Uterus (tissue), 3 donors: ENCODE measurements at regions not wholly inside any gene's neighbourhood (a gene's known extent, or its start where the extent isn't known, plus 50 kb on each side); places are given as distances from the start of the nearest gene placed in this dataset.

Experiments used
- DNase-seq, 2 donors: peaks; one replicate each; pipeline ENCODE4 v3.0.0-alpha.2; 2019 to 2020
- H3K27ac ChIP-seq, 2 donors: fragments of 200-600 bp; sonication (generic); 1 replicate in 1 of 2; 2 replicates in 1 of 2; pipeline ENCODE4 v1.5.1; 2016 to 2018
- H3K27me3 ChIP-seq, 2 donors: fragments of 200-600 bp; sonication (generic); one replicate each; pipeline ENCODE4 v1.5.1; 2018 to 2019; ENCODE audit warnings: control low read depth in 1 of 2
- H3K36me3 ChIP-seq, 2 donors: fragments of 200-600 bp; sonication (generic); one replicate each; pipeline ENCODE4 v1.5.1; 2019; ENCODE audit warnings: control low read depth in 1 of 2
- H3K4me1 ChIP-seq, 2 donors: fragments of 200-600 bp; sonication (generic); one replicate each; pipeline ENCODE4 v1.5.1; 2018 to 2019; ENCODE audit warnings: control low read depth in 1 of 2
- H3K4me3 ChIP-seq, 2 donors: fragments of 200-600 bp; sonication (generic); 1 replicate in 1 of 2; 2 replicates in 1 of 2; pipeline ENCODE4 v1.5.1; 2018 to 2019; ENCODE audit warnings: mild to moderate bottlenecking in 1 of 2
- H3K9me3 ChIP-seq, 2 donors: fragments of 200-600 bp; sonication (generic); one replicate each; pipeline ENCODE4 v1.5.1; 2019; ENCODE audit warnings: control low read depth in 1 of 2
- POLR2A ChIP-seq, 2 donors: fragments of 450-650 bp; IDR thresholded peaks; one replicate each; pipeline ENCODE4 v1.6.1; 2016; ENCODE audit warnings: antibody characterized with exemption in 2 of 2, mild to moderate bottlenecking in 1 of 2, moderate library complexity in 1 of 2
- intact Hi-C: fragments of 100-400 bp; cut with DNase I; formaldehyde crosslinking; loops from one replicate; pipeline ENCODE4 v1.15.1; 2023; ENCODE audit warnings: low total_unique reads
- TF ChIP-seq, protein P1 (sequence below), 4 experiments: fragments of 200-600 bp in 2 of 4; fragments of 450-650 bp in 2 of 4; sonication (generic) in 2 of 4; IDR thresholded peaks; one replicate each; pipeline ENCODE4 v1.5.1; 2016 to 2019; ENCODE audit warnings: antibody characterized with exemption in 4 of 4, mild to moderate bottlenecking in 2 of 4, moderate library complexity in 1 of 4
- donor health status: DM: yes; HTN: yes; CAD: no.

DNA sequence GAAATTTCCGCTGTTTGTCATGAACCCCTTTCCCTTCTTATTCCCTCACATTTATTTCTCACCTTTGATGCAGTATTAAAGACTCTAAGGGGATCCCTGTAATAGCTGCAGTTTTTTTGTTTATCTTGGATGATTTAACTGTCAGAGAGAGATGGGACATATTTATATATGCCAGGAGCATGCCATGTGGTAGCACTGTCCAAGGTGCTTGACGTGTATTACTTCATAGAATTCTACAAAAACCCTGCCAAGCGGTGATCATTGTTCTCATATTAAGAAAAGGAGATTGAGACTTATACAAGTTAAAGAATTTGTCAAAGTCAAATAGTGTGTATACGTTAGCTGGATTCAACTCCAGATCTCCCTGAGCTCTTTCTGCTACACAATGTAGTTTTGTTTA, 78.2 kb downstream of the SPRY1 start:
- H3K4me3 ChIP-seq, result no peak overlapping the region
- no peaks in the 10 kb centered on the region for H3K27me3 ChIP-seq
- H3K36me3 ChIP-seq, result no peaks in the 10 kb centered on the region
- H3K4me1 ChIP-seq, result no peaks in the 10 kb centered on the region
- H3K9me3 ChIP-seq, result no peaks in the 10 kb centered on the region
- intact Hi-C loops, result no loop called here
- H3K27ac ChIP-seq, result no peak overlapping the region
- TF ChIP-seq, protein P1, sequence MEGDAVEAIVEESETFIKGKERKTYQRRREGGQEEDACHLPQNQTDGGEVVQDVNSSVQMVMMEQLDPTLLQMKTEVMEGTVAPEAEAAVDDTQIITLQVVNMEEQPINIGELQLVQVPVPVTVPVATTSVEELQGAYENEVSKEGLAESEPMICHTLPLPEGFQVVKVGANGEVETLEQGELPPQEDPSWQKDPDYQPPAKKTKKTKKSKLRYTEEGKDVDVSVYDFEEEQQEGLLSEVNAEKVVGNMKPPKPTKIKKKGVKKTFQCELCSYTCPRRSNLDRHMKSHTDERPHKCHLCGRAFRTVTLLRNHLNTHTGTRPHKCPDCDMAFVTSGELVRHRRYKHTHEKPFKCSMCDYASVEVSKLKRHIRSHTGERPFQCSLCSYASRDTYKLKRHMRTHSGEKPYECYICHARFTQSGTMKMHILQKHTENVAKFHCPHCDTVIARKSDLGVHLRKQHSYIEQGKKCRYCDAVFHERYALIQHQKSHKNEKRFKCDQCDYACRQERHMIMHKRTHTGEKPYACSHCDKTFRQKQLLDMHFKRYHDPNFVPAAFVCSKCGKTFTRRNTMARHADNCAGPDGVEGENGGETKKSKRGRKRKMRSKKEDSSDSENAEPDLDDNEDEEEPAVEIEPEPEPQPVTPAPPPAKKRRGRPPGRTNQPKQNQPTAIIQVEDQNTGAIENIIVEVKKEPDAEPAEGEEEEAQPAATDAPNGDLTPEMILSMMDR (IDR thresholded peaks at IDR 0.05), result no peak
- TF ChIP-seq POLR2A (IDR thresholded peaks at IDR 0.05), result no peak
- DNase-seq, result no peak

DNA sequence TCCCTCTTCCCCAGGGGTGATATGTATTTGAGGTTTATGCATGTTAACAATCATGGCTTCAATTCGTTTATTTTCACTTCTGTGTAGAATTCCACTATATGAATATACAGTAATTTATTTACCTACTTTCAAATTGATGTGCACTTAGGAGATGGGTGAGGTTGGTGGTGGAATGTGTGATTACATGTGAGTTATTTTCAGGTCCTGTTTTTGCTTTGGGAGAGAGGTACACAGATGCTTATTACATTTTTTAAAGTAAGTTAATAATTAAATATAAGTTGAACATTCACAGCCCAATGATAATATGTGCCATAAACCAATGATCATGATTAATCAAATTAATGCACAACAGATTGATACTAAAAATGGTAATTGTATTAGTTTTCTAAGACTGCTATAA, 79.5 kb downstream of the SPRY1 start:
- DNase-seq, result no peak
- H3K36me3 ChIP-seq, result no peaks in the 10 kb centered on the region
- intact Hi-C loops, result no loop called here
- H3K27ac ChIP-seq, result no peak overlapping the region
- no peak overlapping the region for H3K4me3 ChIP-seq
- no peaks in the 10 kb centered on the region for H3K9me3 ChIP-seq
- TF ChIP-seq POLR2A (IDR thresholded peaks at IDR 0.05), result no peak
- TF ChIP-seq, protein P1 (IDR thresholded peaks at IDR 0.05), result no peak
- no peaks in the 10 kb centered on the region for H3K27me3 ChIP-seq
- no peaks in the 10 kb centered on the region for H3K4me1 ChIP-seq

DNA sequence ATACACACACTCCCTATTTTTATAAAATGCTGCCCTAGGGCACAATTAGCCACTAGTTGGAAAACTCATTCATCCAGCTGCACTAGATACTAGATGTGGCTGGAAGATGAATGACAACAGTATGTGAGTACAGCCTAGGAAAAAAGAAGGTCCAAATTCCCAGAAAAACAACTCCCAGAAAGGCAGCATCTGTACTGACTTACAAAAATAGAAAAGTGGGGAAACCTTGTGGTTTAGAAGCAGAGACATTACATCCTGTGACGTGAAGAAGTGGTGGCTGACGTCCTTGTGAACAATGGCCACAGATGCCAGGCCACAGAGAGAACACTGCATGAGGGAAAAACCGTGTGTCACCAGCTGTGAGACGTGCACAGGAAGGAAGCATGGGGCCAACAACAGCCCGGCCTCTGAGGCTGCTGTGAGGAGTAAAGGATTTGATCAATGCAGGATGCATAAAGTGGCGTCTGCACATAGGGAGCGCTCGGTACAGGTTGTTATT, 81.2 kb downstream of the SPRY1 start:
- no peaks in the 10 kb centered on the region for H3K4me1 ChIP-seq
- no peak for DNase-seq
- H3K9me3 ChIP-seq, result no peaks in the 10 kb centered on the region
- no peak overlapping the region for H3K27ac ChIP-seq
- TF ChIP-seq, protein P1 (IDR thresholded peaks at IDR 0.05), result no peak
- TF ChIP-seq POLR2A (IDR thresholded peaks at IDR 0.05), result no peak
- no peaks in the 10 kb centered on the region for H3K36me3 ChIP-seq
- H3K27me3 ChIP-seq, result no peaks in the 10 kb centered on the region
- intact Hi-C loops, result no loop called here
- H3K4me3 ChIP-seq, result no peak overlapping the region

DNA sequence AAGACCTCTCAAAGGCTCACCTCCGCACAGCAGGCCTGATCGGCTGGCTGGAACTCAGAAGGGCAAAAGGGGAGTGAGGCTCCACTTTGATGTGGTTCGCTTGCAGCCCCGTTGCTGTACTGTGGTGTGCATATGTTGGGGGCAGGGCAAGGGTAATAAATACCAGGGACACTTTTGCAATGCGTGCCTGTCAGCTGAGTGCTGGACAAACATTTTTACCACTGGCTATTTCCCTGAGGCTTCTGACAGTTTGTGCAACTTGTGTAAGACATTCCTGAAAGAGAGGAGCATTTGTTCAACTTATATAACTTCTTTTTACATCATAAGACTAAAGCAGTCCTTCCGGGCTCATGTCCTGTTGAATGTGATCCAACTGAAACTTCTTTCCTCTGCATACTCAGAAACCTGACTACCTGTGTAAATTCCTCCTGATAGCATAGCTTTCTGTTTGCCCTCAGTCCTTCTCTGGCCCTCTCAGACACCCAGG, 82.3 kb downstream of the SPRY1 start:
- DNase-seq, result no peak
- H3K4me1 ChIP-seq, result no peaks in the 10 kb centered on the region
- intact Hi-C loops, result no loop called here
- no peak for TF ChIP-seq POLR2A (IDR thresholded peaks at IDR 0.05)
- TF ChIP-seq, protein P1 (IDR thresholded peaks at IDR 0.05), result no peak
- H3K27ac ChIP-seq, result no peak overlapping the region
- no peak overlapping the region for H3K4me3 ChIP-seq
- H3K36me3 ChIP-seq, result no peaks in the 10 kb centered on the region
- H3K9me3 ChIP-seq, result no peaks in the 10 kb centered on the region
- H3K27me3 ChIP-seq, result no peaks in the 10 kb centered on the region

DNA sequence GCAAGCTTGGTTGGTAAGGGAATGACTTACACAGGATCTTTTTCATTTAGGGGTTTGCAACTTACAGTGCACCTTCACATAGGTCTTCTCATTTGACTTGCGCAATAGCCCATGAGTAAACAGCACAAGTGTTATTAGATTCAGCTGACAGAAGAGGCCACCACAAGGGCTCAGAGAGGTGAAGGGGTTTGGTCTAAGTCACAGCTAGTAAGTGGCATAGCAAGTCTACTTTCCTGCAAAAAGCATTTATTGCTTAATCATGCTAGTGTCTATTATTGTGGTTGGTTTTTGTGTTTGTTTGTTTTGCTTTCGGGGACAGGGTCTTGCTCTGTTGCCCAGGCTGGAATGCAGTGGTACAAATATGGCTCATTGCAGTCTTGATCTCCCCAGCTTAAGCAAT, 83.3 kb downstream of the SPRY1 start:
- no peaks in the 10 kb centered on the region for H3K27me3 ChIP-seq
- DNase-seq, result no peak
- no peak for TF ChIP-seq POLR2A (IDR thresholded peaks at IDR 0.05)
- TF ChIP-seq, protein P1 (IDR thresholded peaks at IDR 0.05), result no peak
- H3K4me1 ChIP-seq, result no peaks in the 10 kb centered on the region
- no peak overlapping the region for H3K27ac ChIP-seq
- H3K36me3 ChIP-seq, result no peaks in the 10 kb centered on the region
- H3K9me3 ChIP-seq, result no peaks in the 10 kb centered on the region
- no peak overlapping the region for H3K4me3 ChIP-seq
- intact Hi-C loops, result no loop called here
